IMR-90 (cell line): ENCODE measurements at regions not wholly inside any gene's neighbourhood (a gene's known extent, or its start where the extent isn't known, plus 50 kb on each side); places are given as distances from the start of the nearest gene placed in this dataset.

Source experiments
- ATAC-seq: fragments of 200-7000 bp; cut with Tn5 transposase; 2 replicates; pipeline ENCODE4 v1.9.1; 2020; ENCODE audit warnings: low read depth, mild to moderate bottlenecking, moderate library complexity
- BruUV-seq: library from RNA; stranded (reverse); fragments of 400-500 nt; replicated peaks from 2 replicates; lab custom pipeline; 2021; lab: Mats Ljungman, UMichigan
- CTCF ChIA-PET: fragments of 300-600 bp; formaldehyde crosslinking; extraction: SDS; loops from one replicate; lab custom pipeline; 2021; ENCODE audit warnings: antibody characterized with exemption; lab: Yijun Ruan, JAX
- POLR2A ChIA-PET: fragments of 300-600 bp; sonication (Branson Sonifier 250); formaldehyde crosslinking; loops from one replicate; lab custom pipeline; 2022; ENCODE audit warnings: antibody characterized with exemption; ENCODE audit not compliant: unreplicated experiment; lab: Charles Lee
- DNase-seq: peaks from one replicate; pipeline ENCODE4 v3.0.0; 2013
- H2AFZ ChIP-seq: replicated peaks from 2 replicates; pipeline ENCODE3; 2013; ENCODE audit warnings: low read length, mild to moderate bottlenecking; ENCODE audit not compliant: poor library complexity
- H2AK5ac ChIP-seq: 2 replicates; pipeline ENCODE4 v1.6.1; 2013; ENCODE audit warnings: low read depth, low read length, inconsistent platforms
- H2AK9ac ChIP-seq: replicated peaks from 2 replicates; pipeline ENCODE3; 2013; ENCODE audit warnings: mild to moderate bottlenecking, low read depth, low read length, moderate library complexity; ENCODE audit not compliant: poor library complexity
- H2BK120ac ChIP-seq: 2 replicates; pipeline ENCODE4 v1.6.1; 2013; ENCODE audit warnings: low read depth, low read length, inconsistent platforms
- H2BK15ac ChIP-seq: 3 replicates; pipeline ENCODE4 v1.6.1; 2013; ENCODE audit warnings: low read depth, low read length, inconsistent platforms
- H2BK20ac ChIP-seq: 2 replicates; pipeline ENCODE4 v1.6.1; 2013; ENCODE audit warnings: low read depth, mild to moderate bottlenecking, inconsistent platforms, low read length, moderate library complexity
- H2BK5ac ChIP-seq: 2 replicates; pipeline ENCODE4 v1.6.1; 2013; ENCODE audit warnings: mild to moderate bottlenecking, low read depth, low read length, inconsistent platforms; ENCODE audit not compliant: poor library complexity, severe bottlenecking
- H3K14ac ChIP-seq: replicated peaks from 2 replicates; pipeline ENCODE4 v1.6.1; 2013; ENCODE audit warnings: low read depth, low read length, inconsistent platforms
- H3K18ac ChIP-seq: 2 replicates; pipeline ENCODE4 v1.6.1; 2013; ENCODE audit warnings: low read depth, low read length, control low read depth
- H3K23ac ChIP-seq: 2 replicates; pipeline ENCODE4 v1.6.1; 2013; ENCODE audit warnings: low read depth, low read length, inconsistent platforms
- H3K27ac ChIP-seq: 2 replicates; pipeline ENCODE4 v1.5.1; 2013; ENCODE audit warnings: mild to moderate bottlenecking, control low read depth, low read length; ENCODE audit not compliant: insufficient read depth
- H3K27me3 ChIP-seq: 2 replicates; pipeline ENCODE4 v1.6.1; 2013; ENCODE audit warnings: low read length; ENCODE audit not compliant: control insufficient read depth, insufficient read depth
- H3K36me3 ChIP-seq: 2 replicates; pipeline ENCODE4 v1.6.1; 2013; ENCODE audit warnings: low read length, mixed read lengths; ENCODE audit not compliant: control insufficient read depth, insufficient read depth
- H3K4ac ChIP-seq: 2 replicates; pipeline ENCODE4 v1.6.1; 2013; ENCODE audit warnings: low read depth, low read length, inconsistent platforms
- H3K4me1 ChIP-seq: 2 replicates; pipeline ENCODE4 v1.6.1; 2013; ENCODE audit warnings: low read length, mixed read lengths; ENCODE audit not compliant: control insufficient read depth, insufficient read depth
- H3K4me2 ChIP-seq: 2 replicates; pipeline ENCODE4 v1.6.1; 2013; ENCODE audit warnings: low read depth, mild to moderate bottlenecking, control low read depth, low read length, moderate library complexity
- H3K4me3 ChIP-seq: 2 replicates; pipeline ENCODE4 v1.5.1; 2013; ENCODE audit warnings: low read depth, mild to moderate bottlenecking, control low read depth, low read length, moderate library complexity; ENCODE audit not compliant: insufficient read depth
- H3K56ac ChIP-seq: 2 replicates; pipeline ENCODE4 v1.6.1; 2013; ENCODE audit warnings: low read length, inconsistent platforms; ENCODE audit not compliant: insufficient read depth; ENCODE audit errors: extremely low read depth
- H3K79me1 ChIP-seq, 2 experiments: 2 replicates each; pipeline ENCODE4 v1.6.1; 2013; ENCODE audit warnings: low read length in 2 of 2, inconsistent platforms in 1 of 2, low read depth in 1 of 2
- H3K9ac ChIP-seq: 2 replicates; pipeline ENCODE4 v1.6.1; 2013; ENCODE audit warnings: low read depth, low read length, control low read depth
- H3K9me1 ChIP-seq: 2 replicates; pipeline ENCODE4 v1.6.1; 2013; ENCODE audit warnings: low read length, inconsistent platforms; ENCODE audit not compliant: insufficient read depth
- H3K9me3 ChIP-seq: 2 replicates; pipeline ENCODE4 v1.6.1; 2013; ENCODE audit warnings: low read length; ENCODE audit not compliant: control insufficient read depth, insufficient read depth
- H4K20me1 ChIP-seq: 2 replicates; pipeline ENCODE4 v1.6.1; 2013; ENCODE audit warnings: low read length, inconsistent platforms; ENCODE audit not compliant: insufficient read depth
- H4K5ac ChIP-seq: 2 replicates; pipeline ENCODE4 v1.6.1; 2013; ENCODE audit warnings: mild to moderate bottlenecking, low read depth, low read length, control low read depth
- H4K8ac ChIP-seq, 2 experiments: 2 replicates each; pipeline ENCODE4 v1.6.1; 2013; ENCODE audit warnings: low read depth in 2 of 2, low read length in 2 of 2, control low read depth in 1 of 2, inconsistent platforms in 1 of 2
- H4K91ac ChIP-seq: 2 replicates; pipeline ENCODE4 v1.6.1; 2013; ENCODE audit warnings: low read depth, low read length, inconsistent platforms; ENCODE audit not compliant: insufficient read depth
- BHLHE40 ChIP-seq: fragments of 150-350 bp; IDR thresholded peaks from 2 replicates; pipeline ENCODE4 v1.6.1; 2016; ENCODE audit warnings: mild to moderate bottlenecking, low read depth, low read length
- CEBPB ChIP-seq: IDR thresholded peaks from 2 replicates; pipeline ENCODE4 v1.6.1; 2012; ENCODE audit warnings: low read depth, low read length, improper control_type of control experiment
- CHD1 ChIP-seq: IDR thresholded peaks from 2 replicates; pipeline ENCODE4 v1.6.1; 2012; ENCODE audit warnings: low read depth, low read length, improper control_type of control experiment
- CTCF ChIP-seq: conservative IDR thresholded peaks from 2 replicates; pipeline ENCODE4 v1.5.1; 2012; ENCODE audit warnings: mild to moderate bottlenecking, low read depth, low read length, improper control_type of control experiment
- ELK1 ChIP-seq: fragments of 150-350 bp; IDR thresholded peaks from 2 replicates; pipeline ENCODE4 v1.6.1; 2016; ENCODE audit warnings: low read depth, mild to moderate bottlenecking, low read length, moderate library complexity, borderline replicate concordance
- FOS ChIP-seq: fragments of 150-350 bp; IDR thresholded peaks from 2 replicates; pipeline ENCODE4 v1.6.1; 2016; ENCODE audit warnings: low read depth, low read length
- MAFK ChIP-seq: IDR thresholded peaks from 2 replicates; pipeline ENCODE4 v1.6.1; 2012; ENCODE audit warnings: low read depth, low read length, improper control_type of control experiment
- MAZ ChIP-seq: IDR thresholded peaks from 2 replicates; pipeline ENCODE4 v1.6.1; 2012; ENCODE audit warnings: low read depth, mild to moderate bottlenecking, low read length, improper control_type of control experiment, moderate library complexity, borderline replicate concordance
- MXI1 ChIP-seq: IDR thresholded peaks from 2 replicates; pipeline ENCODE4 v1.6.1; 2012; ENCODE audit warnings: low read depth, mild to moderate bottlenecking, low read length, moderate library complexity, borderline replicate concordance
- NFE2L2 ChIP-seq: fragments of 150-350 bp; IDR thresholded peaks from 2 replicates; pipeline ENCODE4 v1.6.1; 2016; ENCODE audit warnings: low read depth, mild to moderate bottlenecking, low read length
- POLR2A ChIP-seq: IDR thresholded peaks from 2 replicates; pipeline ENCODE4 v1.6.1; 2012; ENCODE audit warnings: mild to moderate bottlenecking, low read depth, low read length
- RAD21 ChIP-seq: IDR thresholded peaks from 2 replicates; pipeline ENCODE4 v1.6.1; 2012; ENCODE audit warnings: low read length, improper control_type of control experiment
- RCOR1 ChIP-seq: IDR thresholded peaks from 2 replicates; pipeline ENCODE4 v1.6.1; 2012; ENCODE audit warnings: mild to moderate bottlenecking, low read length, improper control_type of control experiment; ENCODE audit not compliant: insufficient replicate concordance
- RFX5 ChIP-seq: IDR thresholded peaks from 2 replicates; pipeline ENCODE4 v1.8.0; 2012; ENCODE audit warnings: low read depth, mild to moderate bottlenecking, low read length, moderate library complexity
- SMC3 ChIP-seq: fragments of 150-350 bp; IDR thresholded peaks from 2 replicates; pipeline ENCODE4 v1.6.1; 2016; ENCODE audit warnings: low read depth, mild to moderate bottlenecking, antibody characterized with exemption, low read length, moderate library complexity
- USF2 ChIP-seq: fragments of 150-350 bp; IDR thresholded peaks from 2 replicates; pipeline ENCODE4 v1.6.1; 2017; ENCODE audit warnings: mild to moderate bottlenecking, antibody characterized with exemption, low read length, low read depth
- WGBS, 2 experiments: methylation state at CpG; one replicate each; pipeline versions ENCODE4 v1.1.5 to v1.1.7; 2013; ENCODE audit warnings: missing lambda C conversion rate in 2 of 2; ENCODE audit not compliant: insufficient read length in 1 of 2; ENCODE audit errors: extremely low coverage in 2 of 2; 5-methylcytosine and 5-hydroxymethylcytosine counted together
- dilution Hi-C: fragments of 300-500 bp; cut with HindIII; formaldehyde crosslinking; loops from one replicate; pipeline ENCODE4 v1.14.3; 2018; ENCODE audit warnings: low sequenced_read_pairs; ENCODE audit not compliant: unreplicated experiment
- in situ Hi-C: fragments of 300-500 bp; cut with MboI; formaldehyde crosslinking; loops from 3 replicates; pipeline ENCODE4 v1.14.3; 2019; ENCODE audit warnings: low sequenced_read_pairs, inconsistent platforms, mixed read lengths
- intact Hi-C: fragments of 100-400 bp; cut with micrococcal nuclease; formaldehyde crosslinking; loops from 2 replicates; pipeline ENCODE4 v1.10.0; 2022

- H3K27ac ChIP-seq, result no peak overlapping the region
- no peaks in the 10 kb centered on the region for H3K79me1 ChIP-seq
- no peak overlapping the region for H3K4me3 ChIP-seq
- H3K56ac ChIP-seq, result no peak overlapping the region
- H3K4me1 ChIP-seq, result peaks cover 7% of the 10 kb centered on the region; the same call in 1 of the 2 replicates
- no peak overlapping the region for H2BK5ac ChIP-seq
- TF ChIP-seq FOS (no peak), SMC3 (no peak), ELK1 (no peak), CHD1 (no peak), BHLHE40 (no peak), MAFK (no peak), RFX5 (no peak), MAZ (no peak), NFE2L2 (no peak), RCOR1 (no peak), POLR2A (no peak), MXI1 (no peak), USF2 (no peak), CTCF (no peak), RAD21 (no peak), CEBPB (no peak)
- no peaks in the 10 kb centered on the region; the same call in 1 of the 2 replicates for H3K9me1 ChIP-seq
- H3K18ac ChIP-seq, result no peak overlapping the region
- H3K4me2 ChIP-seq, result no peak overlapping the region
- no peak overlapping the region for H2AFZ ChIP-seq
- in situ Hi-C loops, result no loop called here
- no peaks in the 10 kb centered on the region for H3K36me3 ChIP-seq
- H3K14ac ChIP-seq, result no peak overlapping the region
- no peak overlapping the region for H2BK20ac ChIP-seq
- CTCF ChIA-PET, result no interaction called here
- no CpG with 5 or more reads among the region's 6 CpGs for WGBS, 2 experiments
- no peak overlapping the region for H2BK120ac ChIP-seq
- dilution Hi-C loops, result no loop called here
- no peak overlapping the region for H2BK15ac ChIP-seq
- H3K9ac ChIP-seq, result no peak overlapping the region
- no peak overlapping the region for H4K91ac ChIP-seq
- no peak overlapping the region for H2AK9ac ChIP-seq
- H4K8ac ChIP-seq, result no peak overlapping the region
- H4K20me1 ChIP-seq, result no peaks in the 10 kb centered on the region
- H2AK5ac ChIP-seq, result no peak overlapping the region
- no peak overlapping the region for H4K5ac ChIP-seq
- POLR2A ChIA-PET, result no interaction called here
- intact Hi-C loops, result no loop called here
- no peak for ATAC-seq
- no peak overlapping the region for H3K23ac ChIP-seq
- H3K4ac ChIP-seq, result no peak overlapping the region
- no TSS peak for BruUV-seq
- no peak for DNase-seq
- H3K27me3 ChIP-seq, result peaks cover 5% of the 10 kb centered on the region; the same call in 1 of the 2 replicates
- no peaks in the 10 kb centered on the region for H3K9me3 ChIP-seq
Observed at GRCh38 chrX:150216716-150217115, 146.4 kb upstream of the MAMLD1 start.
